ENCODE measurements at regions not wholly inside any gene's neighbourhood (a gene's known extent, or its start where the extent isn't known, plus 50 kb on each side); places are given as distances from the start of the nearest gene placed in this dataset.

- Histone ChIP-seq H3K27me3 (ENCODE audit: control insufficient read depth in 4 of 4, insufficient read depth in 4 of 4, low read length in 3 of 4) (no peaks in the 10 kb centered on the region), H3K36me3 (ENCODE audit: control insufficient read depth in 4 of 4, insufficient read depth in 3 of 4, low read depth in 1 of 4, low read length in 3 of 4) (no peaks in the 10 kb centered on the region), H3K9ac (ENCODE audit: low read depth in 1 of 2, low read length in 2 of 2) (no peak overlapping the region), H3K9me3 (ENCODE audit: control insufficient read depth in 4 of 4, low read length in 3 of 4) (no peaks in the 10 kb centered on the region), H3K4me1 (ENCODE audit: control insufficient read depth in 4 of 4, insufficient read depth in 4 of 4, low read length in 3 of 4) (peaks cover 3 to 21% (median 17%) of the 10 kb centered on the region in 4 donors), H3K4me3 (ENCODE audit: low read depth in 1 of 3, low read length in 3 of 3) (no peak overlapping the region), H3K27ac (ENCODE audit: low read depth in 1 of 2, low read length in 2 of 2) (peak overlapping the region in 1 of 2 donors; percentile 43)
- 36% methylated on average over 2 of the region's 2 CpGs for WGBS
- no peak for DNase-seq (ENCODE audit: low spot score)
- TF ChIP-seq ZBTB33 (IDR thresholded peaks at IDR 0.05) (peak; percentile 40), GABPA (IDR thresholded peaks at IDR 0.05 in 1 of 2, conservative IDR thresholded peaks at IDR 0.05 in 1 of 2) (no peak), EGR1 (IDR thresholded peaks at IDR 0.05; ENCODE audit: low read depth in 2 of 2) (no peak), JUND (IDR thresholded peaks at IDR 0.05) (peak in 1 of 2 donors; percentile 84), HNF4A (conservative IDR thresholded peaks at IDR 0.05) (peak; percentile 45 to 71), MAX (IDR thresholded peaks at IDR 0.05) (peak; percentile 32), FOXA2 (IDR thresholded peaks at IDR 0.05) (peak; percentile 49), RXRA (IDR thresholded peaks at IDR 0.05) (peak; percentile 8 to 66), FOXA1 (IDR thresholded peaks at IDR 0.05) (peak; percentile 32), HNF4G (IDR thresholded peaks at IDR 0.05) (no peak), RAD21 (IDR thresholded peaks at IDR 0.05) (peak in 1 of 2 donors; percentile 16), SP1 (IDR thresholded peaks at IDR 0.05) (no peak), YY1 (IDR thresholded peaks at IDR 0.05) (peak; percentile 42)
Observed at GRCh38 chr12:47343684-47344567, 264.2 kb upstream of the AMIGO2 start.

GRCh38 chr12:47340411-47341015 is 260.8 kb upstream of the AMIGO2 start:
- H3K27ac ChIP-seq (ENCODE audit: low read depth in 1 of 2, low read length in 2 of 2) = no peak overlapping the region
- H3K36me3 ChIP-seq (ENCODE audit: control insufficient read depth in 4 of 4, insufficient read depth in 3 of 4, low read depth in 1 of 4, low read length in 3 of 4) = no peaks in the 10 kb centered on the region
- no peak overlapping the region for H3K9ac ChIP-seq (ENCODE audit: low read depth in 1 of 2, low read length in 2 of 2)
- H3K9me3 ChIP-seq (ENCODE audit: control insufficient read depth in 4 of 4, low read length in 3 of 4) = no peaks in the 10 kb centered on the region
- peaks cover 0 to 5% (median 3%) of the 10 kb centered on the region in 4 donors for H3K4me1 ChIP-seq (ENCODE audit: control insufficient read depth in 4 of 4, insufficient read depth in 4 of 4, low read length in 3 of 4)
- H3K27me3 ChIP-seq (ENCODE audit: control insufficient read depth in 4 of 4, insufficient read depth in 4 of 4, low read length in 3 of 4) = no peaks in the 10 kb centered on the region
- TF ChIP-seq SP1 (IDR thresholded peaks at IDR 0.05) (no peak), JUND (IDR thresholded peaks at IDR 0.05) (no peak), REST (IDR thresholded peaks at IDR 0.05) (no peak), CTCF (IDR thresholded peaks at IDR 0.05; ENCODE audit: low read depth, low read length, missing input control) (no peak), RXRA (IDR thresholded peaks at IDR 0.05) (no peak), TAF1 (conservative IDR thresholded peaks at IDR 0.05) (no peak), NR2F2 (IDR thresholded peaks at IDR 0.05) (no peak), YY1 (IDR thresholded peaks at IDR 0.05) (no peak), MAX (IDR thresholded peaks at IDR 0.05) (no peak), HNF4A (conservative IDR thresholded peaks at IDR 0.05) (no peak), EGR1 (IDR thresholded peaks at IDR 0.05; ENCODE audit: low read depth in 2 of 2) (no peak), ZBTB33 (IDR thresholded peaks at IDR 0.05) (no peak), GABPA (IDR thresholded peaks at IDR 0.05 in 1 of 2, conservative IDR thresholded peaks at IDR 0.05 in 1 of 2) (no peak), ATF3 (IDR thresholded peaks at IDR 0.05) (no peak), HNF4G (IDR thresholded peaks at IDR 0.05) (no peak), RAD21 (IDR thresholded peaks at IDR 0.05) (no peak), FOXA2 (IDR thresholded peaks at IDR 0.05) (no peak), FOXA1 (IDR thresholded peaks at IDR 0.05) (no peak)
- DNase-seq (ENCODE audit: low spot score) = no peak
- WGBS = 92% methylated on average over 7 of the region's 7 CpGs
- H3K4me3 ChIP-seq (ENCODE audit: low read depth in 1 of 3, low read length in 3 of 3) = no peak overlapping the region
